GM23338 (cell line): ENCODE measurements at regions not wholly inside any gene's neighbourhood (a gene's known extent, or its start where the extent isn't known, plus 50 kb on each side); places are given as distances from the start of the nearest gene placed in this dataset.
A peak's percentile ranks its signal among the peaks of the same experiment; 100 is the strongest.
"Not testable (repeated sequence)": the region's sequence is repeated elsewhere in the genome, so short reads cannot be mapped to it uniquely, and the experiment has no call there.

Experiments used
- ATAC-seq: fragments of 200-7000 bp; cut with Tn5 transposase; 3 replicates; pipeline ENCODE4 v1.9.1; 2020
- DNase-seq: peaks from one replicate; pipeline ENCODE4 v3.0.0-alpha.2; 2015; ENCODE audit warnings: low spot score
- H2AFZ ChIP-seq: fragments of 200-600 bp; sonication (generic); 2 replicates; pipeline ENCODE4 v1.8.0; 2016; ENCODE audit warnings: antibody characterized with exemption, mild to moderate bottlenecking, moderate library complexity
- H3F3A ChIP-seq: fragments of 200-600 bp; sonication (generic); replicated peaks from 2 replicates; pipeline ENCODE4 v1.8.0; 2017; ENCODE audit warnings: antibody characterized with exemption, mixed run types, low read depth
- H3K27ac ChIP-seq: fragments of 200-600 bp; sonication (generic); 2 replicates; pipeline ENCODE4 v1.6.1; 2016; ENCODE audit warnings: low read depth
- H3K27me3 ChIP-seq: fragments of 200-600 bp; sonication (generic); 2 replicates; pipeline ENCODE4 v1.8.0; 2016; ENCODE audit warnings: mild to moderate bottlenecking, mixed run types, moderate library complexity; ENCODE audit not compliant: insufficient read depth
- H3K36me3 ChIP-seq: fragments of 200-600 bp; sonication (generic); 2 replicates; pipeline ENCODE4 v1.8.0; 2016; ENCODE audit warnings: mild to moderate bottlenecking; ENCODE audit not compliant: insufficient read depth
- H3K4me1 ChIP-seq: fragments of 200-600 bp; sonication (generic); 2 replicates; pipeline ENCODE4 v1.8.0; 2016; ENCODE audit warnings: mild to moderate bottlenecking, moderate library complexity; ENCODE audit not compliant: insufficient read depth
- H3K4me2 ChIP-seq: fragments of 200-600 bp; sonication (generic); 2 replicates; pipeline ENCODE4 v1.7.1; 2017; ENCODE audit warnings: mixed run types
- H3K4me3 ChIP-seq: fragments of 200-600 bp; sonication (generic); 2 replicates; pipeline ENCODE4 v1.6.1; 2016; ENCODE audit warnings: mixed run types
- H3K79me2 ChIP-seq: fragments of 200-600 bp; sonication (generic); replicated peaks from 2 replicates; pipeline ENCODE4 v1.8.0; 2017; ENCODE audit warnings: mild to moderate bottlenecking; ENCODE audit not compliant: insufficient read depth
- H3K9me2 ChIP-seq: fragments of 200-600 bp; sonication (generic); 2 replicates; pipeline ENCODE4 v1.8.0; 2017; ENCODE audit not compliant: insufficient read depth
- H4K20me1 ChIP-seq: fragments of 200-600 bp; sonication (generic); replicated peaks from 2 replicates; pipeline ENCODE4 v1.8.0; 2017; ENCODE audit warnings: mild to moderate bottlenecking; ENCODE audit not compliant: insufficient read depth
- H3K27ac Mint-ChIP-seq: 2 replicates; pipeline ENCODE4 v1.8.0; 2020; ENCODE audit warnings: inconsistent platforms, mild to moderate bottlenecking, moderate library complexity, mixed read lengths
- H3K27me3 Mint-ChIP-seq: 3 replicates; pipeline ENCODE4 v1.8.0; 2022; ENCODE audit warnings: low read depth, mild to moderate bottlenecking, moderate library complexity, mixed read lengths, inconsistent platforms; ENCODE audit not compliant: insufficient read depth, poor library complexity
- H3K36me3 Mint-ChIP-seq: 3 replicates; pipeline ENCODE4 v1.8.0; 2021; ENCODE audit warnings: low read depth, mild to moderate bottlenecking, inconsistent platforms, moderate library complexity, mixed read lengths
- H3K4me1 Mint-ChIP-seq: 3 replicates; pipeline ENCODE4 v1.8.0; 2020; ENCODE audit warnings: mild to moderate bottlenecking, inconsistent platforms, mixed read lengths
- H3K4me3 Mint-ChIP-seq: 3 replicates; pipeline ENCODE4 v1.8.0; 2021; ENCODE audit warnings: moderate library complexity, mild to moderate bottlenecking, inconsistent platforms, mixed read lengths
- H3K9me3 Mint-ChIP-seq: 3 replicates; pipeline ENCODE4 v1.8.0; 2020; ENCODE audit warnings: moderate library complexity, mild to moderate bottlenecking, inconsistent platforms, mixed read lengths
- CTCF ChIP-seq, 2 experiments: fragments of 200-600 bp in 1 of 2; sonication (generic) in 1 of 2; conservative IDR thresholded peaks; 2 replicates each; pipeline versions ENCODE4 v1.5.1 to v1.6.1; 2016 to 2017; ENCODE audit warnings: antibody characterized with exemption in 2 of 2, low read depth in 2 of 2, mild to moderate bottlenecking in 2 of 2, moderate library complexity in 1 of 2
- EZH2 ChIP-seq: fragments of 200-600 bp; sonication (generic); IDR thresholded peaks from one replicate; pipeline ENCODE4 v1.8.0; 2017; ENCODE audit warnings: antibody characterized with exemption, mild to moderate bottlenecking, low read depth; ENCODE audit not compliant: unreplicated experiment
- EZH2phosphoT487 ChIP-seq: fragments of 200-600 bp; sonication (generic); IDR thresholded peaks from one replicate; pipeline ENCODE4 v1.8.1; 2018; ENCODE audit warnings: antibody characterized with exemption; ENCODE audit not compliant: unreplicated experiment
- JUNB ChIP-seq: IDR thresholded peaks from one replicate; pipeline ENCODE4 v1.6.1; 2016; ENCODE audit warnings: antibody characterized with exemption; ENCODE audit not compliant: unreplicated experiment
- NANOG ChIP-seq: IDR thresholded peaks from 2 replicates; pipeline ENCODE4 v1.6.1; 2016; ENCODE audit warnings: antibody characterized with exemption, borderline replicate concordance
- POLR2AphosphoS5 ChIP-seq: IDR thresholded peaks from 2 replicates; pipeline ENCODE4 v1.6.1; 2016; ENCODE audit warnings: antibody characterized with exemption, low read depth
- STAT1 ChIP-seq: IDR thresholded peaks from one replicate; pipeline ENCODE4 v1.6.1; 2016; ENCODE audit warnings: antibody characterized with exemption; ENCODE audit not compliant: unreplicated experiment
- ZNF331 ChIP-seq: fragments of 250-450 bp; sonication (Bioruptor Pico); IDR thresholded peaks from 2 replicates; pipeline ENCODE4 v1.5.0; 2020; ENCODE audit warnings: low read depth, mild to moderate bottlenecking, moderate library complexity
- ZNF462 ChIP-seq: fragments of 250-450 bp; sonication (Bioruptor Pico); IDR thresholded peaks from 2 replicates; pipeline ENCODE4 v1.5.0; 2020; ENCODE audit warnings: mild to moderate bottlenecking, moderate library complexity

GRCh38 chr13:33671560-33671959 lies 146.4 kb upstream of the RFC3 start:
- no peaks in the 10 kb centered on the region for H3K36me3 Mint-ChIP-seq
- no peak for TF ChIP-seq ZNF331
- no peak for TF ChIP-seq NANOG
- TF ChIP-seq POLR2AphosphoS5, result no peak
- no peak for TF ChIP-seq STAT1
- no peak for TF ChIP-seq CTCF (conservative IDR thresholded peaks at IDR 0.05; ENCODE audit: low read depth in 2 of 2)
- TF ChIP-seq EZH2, result no peak
- no peak for TF ChIP-seq EZH2phosphoT487
- TF ChIP-seq JUNB, result no peak
- DNase-seq (no peak), ATAC-seq (no peak)
- Histone ChIP-seq H4K20me1 (no peaks in the 10 kb centered on the region), H3K79me2 (no peaks in the 10 kb centered on the region), H3K4me2 (no peak overlapping the region), H2AFZ (no peak overlapping the region), H3F3A (no peaks in the 10 kb centered on the region), H3K36me3 (no peaks in the 10 kb centered on the region), H3K27me3 (no peaks in the 10 kb centered on the region), H3K27ac (no peak overlapping the region), H3K4me3 (no peak overlapping the region), H3K9me2 (no peaks in the 10 kb centered on the region), H3K4me1 (no peaks in the 10 kb centered on the region)
- H3K9me3 Mint-ChIP-seq, result no peaks in the 10 kb centered on the region
- H3K27me3 Mint-ChIP-seq, result peaks cover 6% of the 10 kb centered on the region
- no peak overlapping the region for H3K27ac Mint-ChIP-seq
- H3K4me3 Mint-ChIP-seq, result no peak overlapping the region
- H3K4me1 Mint-ChIP-seq, result no peaks in the 10 kb centered on the region

GRCh38 chr13:33672022-33672421 lies 145.9 kb upstream of the RFC3 start:
- H3K36me3 Mint-ChIP-seq, H2AFZ ChIP-seq, H3K4me3 ChIP-seq, H3K9me3 Mint-ChIP-seq, H3K27me3 ChIP-seq, H3K27me3 Mint-ChIP-seq, DNase-seq, H3K4me3 Mint-ChIP-seq, H3K27ac ChIP-seq, H3K9me2 ChIP-seq, H3K4me1 ChIP-seq, H3K4me1 Mint-ChIP-seq, H4K20me1 ChIP-seq, H3K36me3 ChIP-seq, H3K27ac Mint-ChIP-seq, H3K79me2 ChIP-seq, H3K4me2 ChIP-seq, H3F3A ChIP-seq, ATAC-seq: not testable (repeated sequence)

GRCh38 chr13:33676045-33676989 lies 141.6 kb upstream of the RFC3 start:
- H2AFZ ChIP-seq, result no peak overlapping the region; the same call in 1 of the 2 replicates
- no peaks in the 10 kb centered on the region for H3K36me3 ChIP-seq
- no peaks in the 10 kb centered on the region for H3F3A ChIP-seq
- no peaks in the 10 kb centered on the region for H4K20me1 ChIP-seq
- H3K4me2 ChIP-seq, result no peak overlapping the region
- Mint-ChIP-seq H3K27me3 (no peaks in the 10 kb centered on the region), H3K4me3 (no peak overlapping the region), H3K36me3 (peaks cover 4% of the 10 kb centered on the region; the same call in 2 of the 3 replicates), H3K4me1 (peaks cover 6% of the 10 kb centered on the region), H3K27ac (no peak overlapping the region), H3K9me3 (peaks cover 5% of the 10 kb centered on the region)
- peak; percentile 4 for DNase-seq
- H3K4me1 ChIP-seq, result no peaks in the 10 kb centered on the region
- no peaks in the 10 kb centered on the region for H3K79me2 ChIP-seq
- no peaks in the 10 kb centered on the region for H3K9me2 ChIP-seq
- H3K27me3 ChIP-seq, result no peaks in the 10 kb centered on the region
- no peak overlapping the region for H3K27ac ChIP-seq
- ATAC-seq, result peak; percentile 55
- no peak overlapping the region for H3K4me3 ChIP-seq
- TF ChIP-seq EZH2 (no peak), JUNB (no peak), ZNF462 (no peak)
